Astrocyte (in vitro differentiated cells and primary cell): ENCODE measurements at regions not wholly inside any gene's neighbourhood (a gene's known extent, or its start where the extent isn't known, plus 50 kb on each side); places are given as distances from the start of the nearest gene placed in this dataset.

Experiments used
- CTCF ChIP-seq: IDR thresholded peaks from 2 replicates; pipeline ENCODE4 v1.5.1; 2011; ENCODE audit warnings: low read depth, mild to moderate bottlenecking, inconsistent platforms, low read length, moderate library complexity; ENCODE audit not compliant: insufficient read depth
- EZH2 ChIP-seq: IDR thresholded peaks from 2 replicates; pipeline ENCODE4 v1.6.1; 2012; ENCODE audit warnings: mild to moderate bottlenecking, low read length, inconsistent platforms; ENCODE audit not compliant: insufficient read depth

- no peak for TF ChIP-seq CTCF
- TF ChIP-seq EZH2, result no peak
Observed at GRCh38 chr1:218660678-218661053, 315.5 kb downstream of the TGFB2 start.
